GM13977 (cell line): ENCODE measurements at regions not wholly inside any gene's neighbourhood (a gene's known extent, or its start where the extent isn't known, plus 50 kb on each side); places are given as distances from the start of the nearest gene placed in this dataset.

Source experiments
- DNase-seq: peaks from one replicate; pipeline ENCODE4 v3.0.0; 2012; ENCODE audit warnings: low spot score
- in situ Hi-C: fragments of 300-500 bp; cut with MboI; formaldehyde crosslinking; loops from one replicate; pipeline ENCODE4 v1.12.0; 2022; ENCODE audit warnings: low sequenced_read_pairs, low pct_unique_long_range_greater_than_20kb, mixed read lengths, inconsistent platforms; ENCODE audit not compliant: unreplicated experiment
- TF ChIP-seq, protein P1 (sequence below): IDR thresholded peaks from 2 replicates; pipeline ENCODE4 v1.5.1; 2012; ENCODE audit warnings: mild to moderate bottlenecking, control low read depth; ENCODE audit not compliant: insufficient read depth; ENCODE audit errors: extremely low read depth, missing control alignments

GRCh38 chr4:29224911-29225310 is 1495.3 kb upstream of the PCDH7 start:
- TF ChIP-seq, protein P1, sequence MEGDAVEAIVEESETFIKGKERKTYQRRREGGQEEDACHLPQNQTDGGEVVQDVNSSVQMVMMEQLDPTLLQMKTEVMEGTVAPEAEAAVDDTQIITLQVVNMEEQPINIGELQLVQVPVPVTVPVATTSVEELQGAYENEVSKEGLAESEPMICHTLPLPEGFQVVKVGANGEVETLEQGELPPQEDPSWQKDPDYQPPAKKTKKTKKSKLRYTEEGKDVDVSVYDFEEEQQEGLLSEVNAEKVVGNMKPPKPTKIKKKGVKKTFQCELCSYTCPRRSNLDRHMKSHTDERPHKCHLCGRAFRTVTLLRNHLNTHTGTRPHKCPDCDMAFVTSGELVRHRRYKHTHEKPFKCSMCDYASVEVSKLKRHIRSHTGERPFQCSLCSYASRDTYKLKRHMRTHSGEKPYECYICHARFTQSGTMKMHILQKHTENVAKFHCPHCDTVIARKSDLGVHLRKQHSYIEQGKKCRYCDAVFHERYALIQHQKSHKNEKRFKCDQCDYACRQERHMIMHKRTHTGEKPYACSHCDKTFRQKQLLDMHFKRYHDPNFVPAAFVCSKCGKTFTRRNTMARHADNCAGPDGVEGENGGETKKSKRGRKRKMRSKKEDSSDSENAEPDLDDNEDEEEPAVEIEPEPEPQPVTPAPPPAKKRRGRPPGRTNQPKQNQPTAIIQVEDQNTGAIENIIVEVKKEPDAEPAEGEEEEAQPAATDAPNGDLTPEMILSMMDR, result no peak
- in situ Hi-C loops, result no loop called here
- no peak for DNase-seq

GRCh38 chr4:29240641-29241040 is 1479.5 kb upstream of the PCDH7 start:
- TF ChIP-seq, protein P1, result no peak
- in situ Hi-C loops, result no loop called here
- DNase-seq, result no peak

DNA sequence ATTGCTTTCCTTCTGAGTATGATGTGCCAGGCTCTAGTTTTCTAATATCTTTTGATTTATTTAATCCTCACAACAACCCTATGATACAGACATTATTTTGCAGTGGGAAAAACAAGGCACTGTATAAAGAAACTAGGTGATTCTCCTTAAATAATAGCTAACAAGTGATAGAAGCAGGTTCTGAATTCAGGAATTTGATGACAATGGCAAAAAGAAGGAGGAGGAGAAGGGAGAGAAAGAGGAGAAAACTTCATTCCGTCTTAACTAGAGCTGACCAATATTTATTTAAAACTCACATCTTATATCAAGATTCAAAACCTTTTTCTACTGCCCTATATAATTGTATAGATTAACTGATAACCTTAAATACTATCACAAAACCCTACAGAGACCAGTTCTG is 1477.1 kb upstream of the PCDH7 start:
- in situ Hi-C loops, result no loop called here
- no peak for DNase-seq
- TF ChIP-seq, protein P1, result no peak

GRCh38 chr4:29243851-29244250 is 1476.3 kb upstream of the PCDH7 start:
- TF ChIP-seq, protein P1, result no peak
- in situ Hi-C loops, result no loop called here
- no peak for DNase-seq

GRCh38 chr4:29259556-29259955 is 1460.6 kb upstream of the PCDH7 start:
- TF ChIP-seq, protein P1, result no peak
- in situ Hi-C loops, result no loop called here
- DNase-seq, result no peak

DNA sequence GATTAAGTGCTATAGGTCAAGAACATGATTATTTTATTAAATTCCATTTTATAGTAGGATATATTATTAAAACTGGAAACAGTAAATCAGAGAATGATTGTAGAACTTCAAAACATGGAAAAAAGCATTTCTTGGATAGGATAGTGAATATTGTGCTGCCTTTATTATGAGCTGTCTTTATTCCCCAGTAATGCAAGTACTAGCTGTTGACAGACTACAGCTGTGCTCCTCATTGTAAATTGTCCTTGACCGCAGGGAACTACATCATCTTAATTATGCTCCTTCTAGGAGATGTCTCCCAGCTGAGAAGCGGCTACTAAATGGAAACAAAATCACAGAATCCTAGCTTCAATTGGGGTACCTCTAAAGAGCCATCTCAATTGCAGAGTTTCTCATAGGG is 1457.2 kb upstream of the PCDH7 start:
- in situ Hi-C loops, result no loop called here
- DNase-seq, result no peak
- TF ChIP-seq, protein P1, result no peak

DNA sequence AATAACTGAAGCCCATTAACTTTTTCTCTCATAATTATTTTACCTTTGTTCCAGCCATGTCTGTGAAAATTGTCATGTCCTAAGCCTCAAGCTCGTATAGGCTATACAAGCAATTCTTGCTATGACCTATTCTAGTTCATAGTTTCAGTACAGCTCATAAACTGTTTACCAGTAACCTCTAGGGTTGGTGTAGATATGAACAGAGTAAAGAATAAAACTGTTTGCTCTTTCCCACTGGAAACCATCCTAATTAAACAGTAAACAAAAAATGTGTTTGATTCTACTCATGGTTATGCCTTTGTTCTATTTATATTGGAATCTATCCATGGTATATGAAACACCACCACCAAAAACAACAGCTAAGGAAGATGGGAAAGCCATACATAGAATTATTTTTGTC is 1444.0 kb upstream of the PCDH7 start:
- in situ Hi-C loops, result no loop called here
- TF ChIP-seq, protein P1, result no peak
- no peak for DNase-seq
